Panc1 (cell line): ENCODE measurements at regions not wholly inside any gene's neighbourhood (a gene's known extent, or its start where the extent isn't known, plus 50 kb on each side); places are given as distances from the start of the nearest gene placed in this dataset.

Source experiments
- ATAC-seq: fragments of 200-7000 bp; cut with Tn5 transposase; 2 replicates; pipeline ENCODE4 v1.9.1; 2020; ENCODE audit warnings: mild to moderate bottlenecking, moderate library complexity
- BruUV-seq: library from RNA; stranded (reverse); fragments of 400-500 nt; replicated peaks from 2 replicates; lab custom pipeline; 2021; lab: Mats Ljungman, UMichigan
- CTCF ChIA-PET: fragments of 300-600 bp; sonication (Branson Sonifier 250); formaldehyde crosslinking; loops from one replicate; lab custom pipeline; 2022; ENCODE audit warnings: antibody characterized with exemption; lab: Charles Lee
- POLR2A ChIA-PET: fragments of 300-600 bp; sonication (Branson Sonifier 250); formaldehyde crosslinking; loops from one replicate; lab custom pipeline; 2022; ENCODE audit warnings: antibody characterized with exemption; lab: Charles Lee
- DNase-seq: peaks from one replicate; pipeline ENCODE4 v3.0.0-alpha.2; 2010; ENCODE audit warnings: low read depth, low spot score
- H3K27ac ChIP-seq: 2 replicates; pipeline ENCODE4 v1.5.1; 2011; ENCODE audit warnings: mild to moderate bottlenecking, low read length, inconsistent platforms
- H3K27me3 ChIP-seq: fragments of 200-500 bp; sonication (Bioruptor generic); 2 replicates; pipeline ENCODE4 v1.6.0; 2014; ENCODE audit warnings: low read length, inconsistent platforms; ENCODE audit not compliant: control insufficient read depth, insufficient read depth
- H3K36me3 ChIP-seq: fragments of 200-500 bp; sonication (Bioruptor generic); 2 replicates; pipeline ENCODE4 v1.5.1; 2014; ENCODE audit warnings: inconsistent platforms, mild to moderate bottlenecking, low read length, moderate library complexity; ENCODE audit not compliant: control insufficient read depth, insufficient read depth
- H3K4me1 ChIP-seq: 2 replicates; pipeline ENCODE4 v1.5.1; 2011; ENCODE audit warnings: inconsistent platforms, mild to moderate bottlenecking, low read length, moderate library complexity; ENCODE audit not compliant: control insufficient read depth, insufficient read depth
- H3K4me3 ChIP-seq, 2 experiments: 2 replicates each; pipeline ENCODE4 v1.5.1; 2011 to 2012; ENCODE audit warnings: low read depth in 2 of 2, low read length in 2 of 2, mild to moderate bottlenecking in 2 of 2, inconsistent platforms in 1 of 2, moderate library complexity in 1 of 2
- H3K9me3 ChIP-seq: fragments of 200-500 bp; sonication (Bioruptor generic); 2 replicates; pipeline ENCODE4 v1.5.1; 2014; ENCODE audit warnings: low read depth, mild to moderate bottlenecking, inconsistent platforms, low read length, moderate library complexity; ENCODE audit not compliant: control insufficient read depth, insufficient read depth
- POLR2AphosphoS5 ChIP-seq: IDR thresholded peaks from 2 replicates; pipeline ENCODE4 v1.6.1; 2012; ENCODE audit warnings: mild to moderate bottlenecking, low read depth, low read length, moderate library complexity
- REST ChIP-seq, 2 experiments: IDR thresholded peaks; 2 replicates each; pipeline ENCODE4 v1.6.1; 2011 to 2012; ENCODE audit warnings: low read depth in 2 of 2, control low read depth in 1 of 2, low read length in 1 of 2, mild to moderate bottlenecking in 1 of 2, moderate library complexity in 1 of 2; ENCODE audit not compliant: insufficient read depth in 1 of 2
- SIN3A ChIP-seq: IDR thresholded peaks from 2 replicates; pipeline ENCODE4 v1.6.1; 2012; ENCODE audit warnings: low read depth, mild to moderate bottlenecking, low read length, moderate library complexity, borderline replicate concordance; ENCODE audit not compliant: insufficient read depth
- TCF7L2 ChIP-seq: IDR thresholded peaks from 2 replicates; pipeline ENCODE4 v1.6.1; 2011; ENCODE audit warnings: mild to moderate bottlenecking, low read depth, low read length, inconsistent platforms
- in situ Hi-C: cut with HindIII; loops from 2 replicates; pipeline ENCODE4 v1.10.0; 2016; ENCODE audit warnings: low sequenced_read_pairs, low pct_unique_long_range_greater_than_20kb
- intact Hi-C: fragments of 100-400 bp; cut with micrococcal nuclease; formaldehyde crosslinking; loops from one replicate; pipeline ENCODE4 v1.10.0; 2022; ENCODE audit not compliant: unreplicated experiment
- TF ChIP-seq, protein P1 (sequence below): fragments of 450-650 bp; IDR thresholded peaks from 2 replicates; pipeline ENCODE4 v1.5.1; 2017; ENCODE audit warnings: mild to moderate bottlenecking

DNA sequence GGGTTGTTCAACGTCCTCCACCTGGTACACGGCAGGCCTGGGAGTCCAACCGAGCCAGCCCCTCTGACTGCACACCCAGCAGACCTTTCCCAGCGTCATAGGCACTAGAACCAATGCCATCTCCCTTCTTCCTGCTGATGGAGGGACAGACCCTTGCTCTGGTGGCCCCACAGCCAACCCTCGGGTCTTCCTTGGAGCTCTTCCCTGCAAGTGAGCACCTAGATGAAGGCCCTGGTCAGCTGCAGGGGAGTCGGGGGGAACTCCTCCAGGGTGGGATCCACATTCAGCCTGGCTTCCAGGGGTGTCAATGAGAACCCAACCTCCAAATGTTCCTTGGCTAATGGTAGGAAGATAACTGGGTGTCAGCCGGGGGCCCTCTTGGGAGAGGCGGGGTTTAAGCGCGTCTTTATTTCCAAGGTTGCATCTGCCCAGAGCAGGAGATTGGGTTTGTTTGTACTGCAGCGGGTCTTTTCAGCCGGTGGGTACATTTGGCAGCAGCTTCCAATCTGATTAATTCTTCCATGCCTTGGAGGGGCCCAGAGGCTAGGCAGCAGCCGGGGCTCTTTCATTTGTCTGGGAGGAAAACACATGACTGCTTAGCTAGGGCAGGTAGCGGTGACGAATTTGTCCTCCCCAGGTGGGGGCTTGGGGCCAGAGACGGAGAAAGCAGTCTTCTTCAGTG is 56.0 kb upstream of the SHISAL1 start:
- DNase-seq: no peak
- BruUV-seq: no TSS peak
- H3K36me3 ChIP-seq: no peaks in the 10 kb centered on the region
- ChIA-PET CTCF (no interaction called here), POLR2A (no interaction called here)
- H3K27me3 ChIP-seq: no peaks in the 10 kb centered on the region
- no peak for TF ChIP-seq SIN3A
- TF ChIP-seq POLR2AphosphoS5: no peak
- TF ChIP-seq TCF7L2: no peak
- TF ChIP-seq, protein P1, sequence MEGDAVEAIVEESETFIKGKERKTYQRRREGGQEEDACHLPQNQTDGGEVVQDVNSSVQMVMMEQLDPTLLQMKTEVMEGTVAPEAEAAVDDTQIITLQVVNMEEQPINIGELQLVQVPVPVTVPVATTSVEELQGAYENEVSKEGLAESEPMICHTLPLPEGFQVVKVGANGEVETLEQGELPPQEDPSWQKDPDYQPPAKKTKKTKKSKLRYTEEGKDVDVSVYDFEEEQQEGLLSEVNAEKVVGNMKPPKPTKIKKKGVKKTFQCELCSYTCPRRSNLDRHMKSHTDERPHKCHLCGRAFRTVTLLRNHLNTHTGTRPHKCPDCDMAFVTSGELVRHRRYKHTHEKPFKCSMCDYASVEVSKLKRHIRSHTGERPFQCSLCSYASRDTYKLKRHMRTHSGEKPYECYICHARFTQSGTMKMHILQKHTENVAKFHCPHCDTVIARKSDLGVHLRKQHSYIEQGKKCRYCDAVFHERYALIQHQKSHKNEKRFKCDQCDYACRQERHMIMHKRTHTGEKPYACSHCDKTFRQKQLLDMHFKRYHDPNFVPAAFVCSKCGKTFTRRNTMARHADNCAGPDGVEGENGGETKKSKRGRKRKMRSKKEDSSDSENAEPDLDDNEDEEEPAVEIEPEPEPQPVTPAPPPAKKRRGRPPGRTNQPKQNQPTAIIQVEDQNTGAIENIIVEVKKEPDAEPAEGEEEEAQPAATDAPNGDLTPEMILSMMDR: no peak
- TF ChIP-seq REST (IDR thresholded peaks at IDR 0.05; ENCODE audit: insufficient read depth in 1 of 2, low read depth in 2 of 2, low read length in 1 of 2): no peak
- no peak overlapping the region for H3K4me3 ChIP-seq
- H3K4me1 ChIP-seq: no peaks in the 10 kb centered on the region; the same call in 1 of the 2 replicates
- intact Hi-C loops (no loop called here), in situ Hi-C loops (no loop called here)
- no peak for ATAC-seq
- no peaks in the 10 kb centered on the region for H3K9me3 ChIP-seq
- H3K27ac ChIP-seq: no peak overlapping the region

GRCh38 chr22:44366372-44367300 is 53.9 kb upstream of the SHISAL1 start:
- TF ChIP-seq SIN3A (no peak), REST (IDR thresholded peaks at IDR 0.05; ENCODE audit: insufficient read depth in 1 of 2, low read depth in 2 of 2, low read length in 1 of 2) (no peak), TCF7L2 (no peak), POLR2AphosphoS5 (no peak)
- TF ChIP-seq, protein P1: no peak
- in situ Hi-C loops: no loop called here
- no peak overlapping the region for H3K27ac ChIP-seq
- H3K4me3 ChIP-seq: no peak overlapping the region
- no peak for DNase-seq
- no TSS peak for BruUV-seq
- H3K27me3 ChIP-seq: no peaks in the 10 kb centered on the region
- peaks cover 5% of the 10 kb centered on the region; the same call in 1 of the 2 replicates for H3K4me1 ChIP-seq
- no peaks in the 10 kb centered on the region for H3K36me3 ChIP-seq
- ChIA-PET POLR2A (no interaction called here), CTCF (no interaction called here)
- ATAC-seq: no peak
- H3K9me3 ChIP-seq: no peaks in the 10 kb centered on the region
- intact Hi-C loops: no loop called here
